Stomach (tissue), 8 donors: ENCODE measurements at regions not wholly inside any gene's neighbourhood (a gene's known extent, or its start where the extent isn't known, plus 50 kb on each side); places are given as distances from the start of the nearest gene placed in this dataset.

ENCODE experiments used
- DNase-seq, 2 donors: peaks; one replicate each; pipeline versions ENCODE4 v3.0.0 to v3.0.0-alpha.2; 2013 to 2019
- H3K27ac ChIP-seq, 5 donors: fragments of 200-600 bp in 4 of 5; sonication (generic) in 4 of 5; one replicate each; pipeline ENCODE4 v1.5.1; 2013 to 2019; ENCODE audit warnings: mild to moderate bottlenecking in 1 of 5, moderate library complexity in 1 of 5
- H3K27me3 ChIP-seq, 3 donors: fragments of 200-600 bp; sonication (generic); one replicate each; pipeline ENCODE4 v1.5.1; 2017 to 2019; ENCODE audit warnings: mixed run types in 1 of 3
- H3K36me3 ChIP-seq, 4 donors: fragments of 200-600 bp; sonication (generic); 1 replicate in 3 of 4; 2 replicates in 1 of 4; pipeline ENCODE4 v1.5.1; 2016 to 2019
- H3K4me1 ChIP-seq, 4 donors: fragments of 200-600 bp; sonication (generic); one replicate each; pipeline ENCODE4 v1.5.1; 2016 to 2019
- H3K4me3 ChIP-seq, 4 donors: fragments of 200-600 bp; sonication (generic) in 3 of 4; one replicate each; pipeline ENCODE4 v1.5.1; 2016 to 2019; ENCODE audit warnings: mild to moderate bottlenecking in 1 of 4
- H3K9me3 ChIP-seq, 4 donors: fragments of 200-600 bp; sonication (generic); one replicate each; pipeline ENCODE4 v1.5.1; 2016 to 2019
- EP300 ChIP-seq: sonication (generic); formaldehyde crosslinking; IDR thresholded peaks from one replicate; pipeline ENCODE4 v1.6.1; 2017; ENCODE audit warnings: antibody characterized with exemption
- POLR2A ChIP-seq, 4 donors: fragments of 450-650 bp; IDR thresholded peaks; one replicate each; pipeline ENCODE4 v1.6.1; 2016; ENCODE audit warnings: antibody characterized with exemption in 4 of 4, control low read depth in 2 of 4, mild to moderate bottlenecking in 1 of 4, moderate library complexity in 1 of 4
- POLR2AphosphoS5 ChIP-seq, 3 donors: sonication (generic); formaldehyde crosslinking; IDR thresholded peaks; one replicate each; pipeline ENCODE4 v1.6.1; 2016; ENCODE audit warnings: antibody characterized with exemption in 3 of 3
- WGBS, 5 donors: extraction: QIAGEN DNeasy Blood & Tissue Kit in 3 of 5; methylation state at CpG; one replicate each; pipeline versions ENCODE4 v1.1.5 to v1.1.7; 2013 to 2018; 5-methylcytosine and 5-hydroxymethylcytosine counted together
- intact Hi-C: fragments of 100-400 bp; cut with DNase I; formaldehyde crosslinking; loops from one replicate; pipeline ENCODE4 v1.15.1; 2023; ENCODE audit warnings: low total_unique reads
- TF ChIP-seq, protein P1 (sequence below), 7 experiments: fragments of 450-650 bp in 4 of 7; fragments of 200-600 bp in 3 of 7; sonication (generic) in 3 of 7; IDR thresholded peaks; one replicate each; pipeline ENCODE4 v1.5.1; 2016 to 2019; ENCODE audit warnings: antibody characterized with exemption in 7 of 7, control low read depth in 2 of 7, mild to moderate bottlenecking in 1 of 7
- donor health status: healthy with polysubstance abuse.
- donor health status: Bipolar disorder and iron deficiency.
- donor health status: healthy.

DNA sequence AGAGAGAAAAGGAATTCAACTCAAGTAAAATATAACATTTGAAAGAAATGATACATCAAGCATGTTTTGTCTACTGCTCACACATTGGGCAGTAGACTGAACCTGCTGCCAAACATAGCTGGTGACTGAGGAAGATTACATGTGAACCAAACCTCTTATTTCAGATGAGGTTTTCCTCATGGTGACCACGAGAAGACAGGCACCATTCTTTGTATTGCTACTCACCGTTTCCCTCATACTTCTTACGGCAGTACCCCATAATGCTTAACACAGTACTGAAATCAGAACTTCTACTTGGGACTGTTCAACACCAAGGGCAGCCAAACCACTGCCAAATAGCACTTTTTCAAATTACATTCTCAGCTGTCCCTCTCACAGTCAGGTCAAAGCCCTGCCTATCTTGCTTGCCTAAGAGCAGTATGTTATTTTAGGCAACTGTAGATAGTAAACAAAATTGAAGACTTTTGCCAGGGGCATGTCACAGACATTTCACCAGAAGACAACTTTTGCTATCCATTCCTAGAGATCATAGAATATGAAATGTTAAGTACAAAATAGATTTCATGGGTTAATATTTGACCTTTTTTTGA lies 167.1 kb upstream of the DOK6 start:
- intact Hi-C loops: no loop called here
- 76 to 92% (median 79%) methylated on average over 3 of the region's 3 CpGs for WGBS, 5 donors
- no peak for TF ChIP-seq POLR2A (IDR thresholded peaks at IDR 0.05)
- TF ChIP-seq POLR2AphosphoS5 (IDR thresholded peaks at IDR 0.05): no peak
- no peak for TF ChIP-seq EP300
- TF ChIP-seq, protein P1, sequence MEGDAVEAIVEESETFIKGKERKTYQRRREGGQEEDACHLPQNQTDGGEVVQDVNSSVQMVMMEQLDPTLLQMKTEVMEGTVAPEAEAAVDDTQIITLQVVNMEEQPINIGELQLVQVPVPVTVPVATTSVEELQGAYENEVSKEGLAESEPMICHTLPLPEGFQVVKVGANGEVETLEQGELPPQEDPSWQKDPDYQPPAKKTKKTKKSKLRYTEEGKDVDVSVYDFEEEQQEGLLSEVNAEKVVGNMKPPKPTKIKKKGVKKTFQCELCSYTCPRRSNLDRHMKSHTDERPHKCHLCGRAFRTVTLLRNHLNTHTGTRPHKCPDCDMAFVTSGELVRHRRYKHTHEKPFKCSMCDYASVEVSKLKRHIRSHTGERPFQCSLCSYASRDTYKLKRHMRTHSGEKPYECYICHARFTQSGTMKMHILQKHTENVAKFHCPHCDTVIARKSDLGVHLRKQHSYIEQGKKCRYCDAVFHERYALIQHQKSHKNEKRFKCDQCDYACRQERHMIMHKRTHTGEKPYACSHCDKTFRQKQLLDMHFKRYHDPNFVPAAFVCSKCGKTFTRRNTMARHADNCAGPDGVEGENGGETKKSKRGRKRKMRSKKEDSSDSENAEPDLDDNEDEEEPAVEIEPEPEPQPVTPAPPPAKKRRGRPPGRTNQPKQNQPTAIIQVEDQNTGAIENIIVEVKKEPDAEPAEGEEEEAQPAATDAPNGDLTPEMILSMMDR (IDR thresholded peaks at IDR 0.05): no peak
- Histone ChIP-seq H3K4me3 (no peak overlapping the region), H3K27me3 (no peaks in the 10 kb centered on the region), H3K36me3 (no peaks in the 10 kb centered on the region), H3K27ac (no peak overlapping the region), H3K9me3 (no peaks in the 10 kb centered on the region), H3K4me1 (no peaks in the 10 kb centered on the region)
- no peak for DNase-seq

DNA sequence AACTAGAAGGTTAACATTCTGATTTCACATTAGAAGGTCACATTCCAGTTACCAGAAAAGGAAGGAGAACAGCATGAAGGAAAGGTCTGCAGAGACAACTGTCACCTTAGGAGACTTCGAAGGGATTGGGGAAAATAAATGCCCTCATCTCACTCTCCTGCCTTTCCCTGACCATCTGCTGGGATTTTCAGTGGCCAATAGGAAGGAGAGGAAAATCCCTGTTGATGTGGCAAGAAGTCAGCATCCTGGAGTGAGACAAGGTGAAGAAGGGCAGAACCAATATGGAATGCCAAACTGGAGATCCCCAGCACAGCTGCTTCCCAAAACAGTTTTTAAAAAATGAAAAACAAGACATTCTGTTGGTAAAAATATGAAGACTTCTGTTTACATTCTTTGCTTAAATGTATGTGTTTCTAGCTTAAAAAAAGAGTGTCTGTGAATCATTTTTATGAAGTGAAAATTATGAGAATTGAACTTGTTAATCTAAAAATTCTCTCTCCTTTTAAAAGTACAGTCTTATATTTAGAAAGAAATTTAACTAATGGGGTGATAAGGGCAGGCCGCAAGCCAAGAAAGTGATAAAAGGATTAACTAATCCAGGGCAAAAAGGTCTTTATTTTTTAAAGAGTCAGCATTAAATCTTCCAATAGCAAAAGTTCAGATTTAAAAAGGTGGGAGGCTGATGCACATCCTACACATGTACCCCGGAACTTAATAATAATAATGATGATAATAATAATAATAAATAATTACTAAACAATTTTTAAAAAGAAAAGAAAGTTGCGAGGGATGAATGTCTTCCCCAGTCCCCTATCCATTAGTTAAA lies 160.6 kb upstream of the DOK6 start:
- TF ChIP-seq POLR2A (IDR thresholded peaks at IDR 0.05) (no peak), EP300 (no peak), POLR2AphosphoS5 (IDR thresholded peaks at IDR 0.05) (no peak)
- TF ChIP-seq, protein P1 (IDR thresholded peaks at IDR 0.05): no peak

DNA sequence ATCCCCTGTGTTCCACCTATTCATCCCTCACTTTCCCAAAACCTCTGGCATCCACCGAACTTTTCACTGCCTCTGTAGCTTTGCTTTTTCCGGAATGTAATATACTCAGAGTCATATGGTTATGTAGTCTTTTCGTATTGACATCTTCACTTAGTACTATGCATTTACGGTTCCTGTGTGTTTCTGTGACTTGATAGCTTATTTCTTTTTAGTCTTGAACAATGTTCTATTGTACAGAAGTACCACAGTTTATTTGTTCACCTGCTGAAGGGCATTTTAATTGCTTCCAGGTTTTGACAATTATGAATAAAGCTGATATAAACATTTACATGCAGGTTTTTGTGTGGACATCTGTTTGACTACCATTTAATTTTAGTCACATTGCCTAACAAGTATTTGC lies 154.7 kb upstream of the DOK6 start:
- TF ChIP-seq EP300 (no peak), POLR2AphosphoS5 (IDR thresholded peaks at IDR 0.05) (no peak), POLR2A (IDR thresholded peaks at IDR 0.05) (no peak)
- TF ChIP-seq, protein P1 (IDR thresholded peaks at IDR 0.05): no peak
- Histone ChIP-seq H3K27ac (no peak overlapping the region), H3K9me3 (no peaks in the 10 kb centered on the region), H3K36me3 (no peaks in the 10 kb centered on the region), H3K4me1 (no peaks in the 10 kb centered on the region), H3K4me3 (no peak overlapping the region), H3K27me3 (no peaks in the 10 kb centered on the region)
- DNase-seq: no peak
- intact Hi-C loops: no loop called here
- 72 to 79% (median 75%) methylated on average over 4 of the region's 4 CpGs for WGBS, 5 donors

More for the DNA sequence above, 160.6 kb upstream of the DOK6 start:
- Histone ChIP-seq H3K4me3 (no peak overlapping the region), H3K27me3 (no peaks in the 10 kb centered on the region), H3K27ac (no peak overlapping the region), H3K9me3 (no peaks in the 10 kb centered on the region), H3K4me1 (no peaks in the 10 kb centered on the region), H3K36me3 (no peaks in the 10 kb centered on the region)
- WGBS, 5 donors: 58 to 67% (median 66%) methylated on average over 4 of the region's 4 CpGs
- DNase-seq: no peak
- intact Hi-C loops: no loop called here

DNA sequence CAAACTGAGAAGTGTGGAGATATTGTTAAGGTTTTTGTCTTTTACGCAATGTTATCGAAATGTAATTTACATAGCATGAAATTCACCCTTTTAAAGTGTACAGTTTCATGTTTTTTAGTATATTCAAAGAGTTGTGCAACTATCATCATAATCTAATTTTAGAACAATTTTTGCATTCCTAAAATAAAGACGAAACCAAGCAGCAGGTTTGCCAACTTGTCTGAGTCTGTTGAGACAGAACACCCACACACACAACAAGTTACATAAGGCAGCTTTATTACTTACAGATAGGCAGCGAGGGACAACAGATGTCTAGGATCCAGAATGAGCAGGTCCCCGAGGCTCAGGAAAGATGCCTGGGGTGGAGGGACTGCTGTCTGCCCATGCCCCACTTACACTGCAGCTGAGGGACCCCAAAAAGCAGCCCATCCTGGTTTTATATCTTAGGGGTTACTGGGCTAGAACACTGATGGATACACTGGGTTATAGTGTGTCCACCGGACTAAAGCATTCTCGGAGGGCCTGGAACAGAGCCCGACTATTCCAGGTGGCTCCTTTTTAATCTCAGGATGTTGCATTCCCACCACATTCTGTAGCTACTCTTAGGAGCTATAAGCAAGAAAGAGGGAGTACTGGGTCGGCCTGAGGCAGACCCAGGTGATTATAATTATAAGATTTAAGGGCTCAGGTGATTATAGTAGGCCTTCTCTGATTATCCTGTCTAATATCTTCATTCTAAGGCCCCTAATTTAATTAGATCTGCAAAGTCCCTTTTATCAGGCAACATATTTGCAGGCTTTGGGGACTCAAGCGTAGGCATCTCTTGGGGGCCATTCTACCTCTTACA lies 150.2 kb upstream of the DOK6 start:
- WGBS, 5 donors: 71 to 80% (median 77%) methylated on average over 10 of the region's 10 CpGs
- no peaks in the 10 kb centered on the region for H3K36me3 ChIP-seq
- H3K27ac ChIP-seq: no peak overlapping the region
- no peak overlapping the region for H3K4me3 ChIP-seq
- peak in 1 of 2 donors; percentile 21 for DNase-seq
- intact Hi-C loops: no loop called here
- TF ChIP-seq, protein P1 (IDR thresholded peaks at IDR 0.05): no peak
- TF ChIP-seq POLR2AphosphoS5 (IDR thresholded peaks at IDR 0.05) (no peak), POLR2A (IDR thresholded peaks at IDR 0.05) (no peak), EP300 (no peak)
- no peaks in the 10 kb centered on the region for H3K4me1 ChIP-seq
- no peaks in the 10 kb centered on the region for H3K9me3 ChIP-seq
- H3K27me3 ChIP-seq: no peaks in the 10 kb centered on the region
